Fibroblast of lung (primary cell): ENCODE measurements at regions not wholly inside any gene's neighbourhood (a gene's known extent, or its start where the extent isn't known, plus 50 kb on each side); places are given as distances from the start of the nearest gene placed in this dataset.

Source experiments
- EZH2 ChIP-seq: IDR thresholded peaks from 2 replicates; pipeline ENCODE4 v1.5.1; 2012; ENCODE audit warnings: low read length, control low read depth, mild to moderate bottlenecking; ENCODE audit errors: missing control alignments
- TF ChIP-seq, protein P1 (sequence below), 2 donors: IDR thresholded peaks in 1 of 2; conservative IDR thresholded peaks in 1 of 2; 1 replicate in 1 of 2; 2 replicates in 1 of 2; pipeline ENCODE4 v1.5.1; 2011 to 2012; ENCODE audit warnings: low read length in 2 of 2, control low read depth in 1 of 2, inconsistent platforms in 1 of 2, low read depth in 1 of 2, mild to moderate bottlenecking in 1 of 2

DNA sequence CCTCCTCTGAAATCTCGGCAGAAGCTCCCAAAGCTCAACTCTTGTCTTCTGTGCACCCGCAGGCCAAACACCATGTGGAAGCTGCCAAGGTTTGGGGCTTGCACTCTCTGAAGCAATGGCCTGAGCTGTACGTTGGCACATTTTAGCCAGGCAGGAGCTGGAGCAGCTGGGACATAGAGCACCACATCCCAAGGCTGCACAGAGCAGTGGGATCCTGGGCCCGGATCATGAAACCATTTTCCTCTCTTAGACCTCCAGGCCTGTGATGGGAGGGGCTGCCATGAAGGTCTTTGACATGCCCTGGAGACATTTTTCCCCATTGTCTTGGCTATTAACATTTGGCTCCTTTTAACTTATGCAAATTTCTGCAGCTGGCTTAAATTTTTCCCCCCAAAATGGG lies 567.1 kb upstream of the ZNF608 start:
- TF ChIP-seq, protein P1, sequence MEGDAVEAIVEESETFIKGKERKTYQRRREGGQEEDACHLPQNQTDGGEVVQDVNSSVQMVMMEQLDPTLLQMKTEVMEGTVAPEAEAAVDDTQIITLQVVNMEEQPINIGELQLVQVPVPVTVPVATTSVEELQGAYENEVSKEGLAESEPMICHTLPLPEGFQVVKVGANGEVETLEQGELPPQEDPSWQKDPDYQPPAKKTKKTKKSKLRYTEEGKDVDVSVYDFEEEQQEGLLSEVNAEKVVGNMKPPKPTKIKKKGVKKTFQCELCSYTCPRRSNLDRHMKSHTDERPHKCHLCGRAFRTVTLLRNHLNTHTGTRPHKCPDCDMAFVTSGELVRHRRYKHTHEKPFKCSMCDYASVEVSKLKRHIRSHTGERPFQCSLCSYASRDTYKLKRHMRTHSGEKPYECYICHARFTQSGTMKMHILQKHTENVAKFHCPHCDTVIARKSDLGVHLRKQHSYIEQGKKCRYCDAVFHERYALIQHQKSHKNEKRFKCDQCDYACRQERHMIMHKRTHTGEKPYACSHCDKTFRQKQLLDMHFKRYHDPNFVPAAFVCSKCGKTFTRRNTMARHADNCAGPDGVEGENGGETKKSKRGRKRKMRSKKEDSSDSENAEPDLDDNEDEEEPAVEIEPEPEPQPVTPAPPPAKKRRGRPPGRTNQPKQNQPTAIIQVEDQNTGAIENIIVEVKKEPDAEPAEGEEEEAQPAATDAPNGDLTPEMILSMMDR (conservative IDR thresholded peaks at IDR 0.05 in 1 of 2, IDR thresholded peaks at IDR 0.05 in 1 of 2; ENCODE audit: low read depth in 1 of 2, low read length in 2 of 2) = no peak
- TF ChIP-seq EZH2 = no peak
